SK-N-SH (cell line): ENCODE measurements at regions not wholly inside any gene's neighbourhood (a gene's known extent, or its start where the extent isn't known, plus 50 kb on each side); places are given as distances from the start of the nearest gene placed in this dataset.
A peak's percentile ranks its signal among the peaks of the same experiment; 100 is the strongest.

Source experiments
- CTCF ChIA-PET: fragments of 300-600, 350-600 bp; formaldehyde crosslinking; extraction: SDS; loops from one replicate; lab custom pipeline; 2021; lab: Yijun Ruan, JAX
- POLR2A ChIA-PET: fragments of 350-600 bp; sonication (Branson Sonifier 250); formaldehyde crosslinking; extraction: SDS; loops from one replicate; lab custom pipeline; 2020; ENCODE audit warnings: antibody characterized with exemption, inconsistent platforms; lab: Yijun Ruan, JAX
- DNase-seq: peaks from one replicate; pipeline ENCODE4 v3.0.0; 2012
- H2AFZ ChIP-seq: fragments of 200-600 bp; sonication (generic); 2 replicates; pipeline ENCODE4 v1.8.1; 2016; ENCODE audit warnings: antibody characterized with exemption, mild to moderate bottlenecking, low read depth
- H3F3A ChIP-seq: fragments of 200-600 bp; sonication (generic); replicated peaks from 2 replicates; pipeline ENCODE3; 2016; ENCODE audit warnings: antibody characterized with exemption, mild to moderate bottlenecking; ENCODE audit not compliant: insufficient read depth
- H3K27ac ChIP-seq, 2 experiments: fragments of 200-500 bp in 1 of 2; fragments of 200-600 bp in 1 of 2; sonication (Bioruptor generic) in 1 of 2; sonication (generic), shearing (Covaris generic) in 1 of 2; 2 replicates each; pipeline versions ENCODE4 v1.5.1 to v1.6.1; 2014 to 2016; ENCODE audit warnings: low read depth in 2 of 2, inconsistent platforms in 1 of 2, low read length in 1 of 2, mild to moderate bottlenecking in 1 of 2, mixed read lengths in 1 of 2
- H3K27me3 ChIP-seq: fragments of 200-600 bp; sonication (generic), shearing (Covaris generic); 2 replicates; pipeline ENCODE4 v1.6.1; 2016; ENCODE audit warnings: mixed run types; ENCODE audit not compliant: insufficient read depth
- H3K36me3 ChIP-seq, 2 experiments: fragments of 200-500 bp in 1 of 2; fragments of 200-600 bp in 1 of 2; sonication (Bioruptor generic) in 1 of 2; sonication (generic) in 1 of 2; replicated peaks in 1 of 2; 2 replicates each; pipeline versions ENCODE3 to v1.5.1; 2014 to 2016; ENCODE audit warnings: low read length in 1 of 2, mild to moderate bottlenecking in 1 of 2; ENCODE audit not compliant: insufficient read depth in 2 of 2, control insufficient read depth in 1 of 2
- H3K4me1 ChIP-seq, 2 experiments: fragments of 200-500 bp in 1 of 2; fragments of 200-600 bp in 1 of 2; sonication (Bioruptor generic) in 1 of 2; sonication (generic), shearing (Covaris generic) in 1 of 2; 2 replicates each; pipeline versions ENCODE4 v1.5.1 to v1.6.1; 2014 to 2016; ENCODE audit warnings: low read depth in 1 of 2, low read length in 1 of 2, mixed run types in 1 of 2; ENCODE audit not compliant: insufficient read depth in 2 of 2, control insufficient read depth in 1 of 2
- H3K4me2 ChIP-seq: fragments of 200-600 bp; sonication (generic), shearing (Covaris generic); 2 replicates; pipeline ENCODE4 v1.6.1; 2017; ENCODE audit warnings: mixed run types
- H3K4me3 ChIP-seq, 2 experiments: fragments of 200-500 bp in 1 of 2; fragments of 200-600 bp in 1 of 2; sonication (Bioruptor generic) in 1 of 2; sonication (generic), shearing (Covaris generic) in 1 of 2; 2 replicates each; pipeline versions ENCODE4 v1.5.1 to v1.8.1; 2014 to 2016; ENCODE audit warnings: low read depth in 2 of 2, inconsistent platforms in 1 of 2, low read length in 1 of 2, mild to moderate bottlenecking in 1 of 2, mixed read lengths in 1 of 2, moderate library complexity in 1 of 2
- H3K79me2 ChIP-seq: fragments of 200-600 bp; sonication (generic); 2 replicates; pipeline ENCODE4 v1.8.1; 2017; ENCODE audit warnings: mild to moderate bottlenecking; ENCODE audit not compliant: insufficient read depth
- H3K9ac ChIP-seq: fragments of 200-600 bp; sonication (generic); 2 replicates; pipeline ENCODE4 v1.6.1; 2017; ENCODE audit warnings: mixed run types
- H3K9me2 ChIP-seq: fragments of 200-600 bp; sonication (generic); 2 replicates; pipeline ENCODE4 v1.6.1; 2017; ENCODE audit warnings: mixed run types
- H3K9me3 ChIP-seq: fragments of 200-600 bp; sonication (generic); 2 replicates; pipeline ENCODE4 v1.6.1; 2017; ENCODE audit warnings: mixed run types, mild to moderate bottlenecking, moderate library complexity
- H4K20me1 ChIP-seq: fragments of 200-600 bp; sonication (generic); 2 replicates; pipeline ENCODE4 v1.6.1; 2017; ENCODE audit warnings: mild to moderate bottlenecking, mixed run types; ENCODE audit not compliant: insufficient read depth
- CHD2 ChIP-seq: fragments of 150-350 bp; IDR thresholded peaks from 2 replicates; pipeline ENCODE4 v1.6.1; 2018; ENCODE audit warnings: low read length; ENCODE audit not compliant: partially characterized antibody
- GABPA ChIP-seq: IDR thresholded peaks from 2 replicates; pipeline ENCODE4 v1.4.0; 2012; ENCODE audit warnings: low read depth, mild to moderate bottlenecking
- GATA2 ChIP-seq: sonication (generic); formaldehyde crosslinking; IDR thresholded peaks from 2 replicates; pipeline ENCODE4 v1.5.0; 2020; ENCODE audit warnings: mild to moderate bottlenecking, missing genetic modification reagents
- MEF2A ChIP-seq: IDR thresholded peaks from 2 replicates; pipeline ENCODE4 v1.4.0; 2012; ENCODE audit warnings: low read depth, borderline replicate concordance
- NFIC ChIP-seq: IDR thresholded peaks from 2 replicates; pipeline ENCODE4 v1.4.0; 2012; ENCODE audit warnings: borderline replicate concordance
- NRF1 ChIP-seq: IDR thresholded peaks from 2 replicates; pipeline ENCODE4 v1.6.1; 2012; ENCODE audit warnings: low read depth, mild to moderate bottlenecking, low read length
- RCOR1 ChIP-seq: fragments of 150-350 bp; IDR thresholded peaks from 2 replicates; pipeline ENCODE4 v1.6.1; 2017; ENCODE audit warnings: antibody characterized with exemption, low read length
- REST ChIP-seq: IDR thresholded peaks from 2 replicates; pipeline ENCODE4 v1.6.1; 2012; ENCODE audit warnings: mild to moderate bottlenecking, low read depth, low read length, moderate library complexity
- RFX5 ChIP-seq: IDR thresholded peaks from 2 replicates; pipeline ENCODE4 v1.6.1; 2012; ENCODE audit warnings: mild to moderate bottlenecking, improper control_type of control experiment, low read length
- TAF1 ChIP-seq: IDR thresholded peaks from 2 replicates; pipeline ENCODE4 v1.6.1; 2012; ENCODE audit warnings: low read depth, mild to moderate bottlenecking, low read length, moderate library complexity, borderline replicate concordance
- TCF12 ChIP-seq: IDR thresholded peaks from 2 replicates; pipeline ENCODE4 v1.4.0; 2012
- WGBS: methylation state at CpG from one replicate; pipeline ENCODE4 v1.1.6; 2017; ENCODE audit warnings: low lambda C conversion rate; 5-methylcytosine and 5-hydroxymethylcytosine counted together

GRCh38 chr9:31023847-31024246 is 1360.6 kb upstream of the ACO1 start:
- H3K27me3 ChIP-seq: no peaks in the 10 kb centered on the region
- no peak overlapping the region for H3K4me3 ChIP-seq
- H3K9ac ChIP-seq: no peak overlapping the region
- ChIA-PET POLR2A (no interaction called here), CTCF (interaction anchor here (0.6 kb wide), 1 partner anchor 10 kb away, joined by 3 read pairs; no protein-coding TSS in a partner anchor)
- peak; percentile 18 for DNase-seq
- H2AFZ ChIP-seq: no peak overlapping the region
- no peak overlapping the region for H3K4me2 ChIP-seq
- H4K20me1 ChIP-seq: no peaks in the 10 kb centered on the region
- H3K9me2 ChIP-seq: no peaks in the 10 kb centered on the region
- H3F3A ChIP-seq: no peaks in the 10 kb centered on the region
- H3K4me1 ChIP-seq: peaks cover 0 to 3% of the 10 kb centered on the region in 2 experiments; a peak in 1 of 4 replicates
- no peaks in the 10 kb centered on the region for H3K9me3 ChIP-seq
- TF ChIP-seq RFX5 (no peak), RCOR1 (peak; percentile 30; the same call in 1 of the 2 replicates), CHD2 (no peak), GATA2 (CRISPR knock-in tag) (peak; percentile 92)
- no peaks in the 10 kb centered on the region for H3K36me3 ChIP-seq
- 81% methylated on average over 3 of the region's 3 CpGs for WGBS
- H3K27ac ChIP-seq: peak overlapping the region in 1 of 2 experiments; percentile 64; a peak in 2 of 4 replicates
- H3K79me2 ChIP-seq: no peaks in the 10 kb centered on the region

- Histone ChIP-seq H3K27ac (no peak overlapping the region), H3K9ac (no peak overlapping the region), H2AFZ (no peak overlapping the region), H3K4me3 (no peak overlapping the region), H3K36me3 (no peaks in the 10 kb centered on the region), H3K79me2 (no peaks in the 10 kb centered on the region), H3K27me3 (no peaks in the 10 kb centered on the region), H4K20me1 (no peaks in the 10 kb centered on the region), H3F3A (peaks cover 5% of the 10 kb centered on the region), H3K9me3 (no peaks in the 10 kb centered on the region), H3K9me2 (no peaks in the 10 kb centered on the region), H3K4me2 (no peak overlapping the region), H3K4me1 (peaks cover 0 to 9% of the 10 kb centered on the region in 2 experiments; a peak in 1 of 4 replicates)
- CTCF ChIA-PET: no interaction called here
- POLR2A ChIA-PET: no interaction called here
- DNase-seq: no peak
- TF ChIP-seq REST (no peak), TAF1 (no peak), NRF1 (no peak), TCF12 (no peak), GABPA (no peak), MEF2A (no peak), NFIC (no peak)
- WGBS: 32% methylated on average over 1 of the region's 1 CpG
Observed at GRCh38 chr9:31027678-31028077, 1356.8 kb upstream of the ACO1 start.
